Activated T-helper 1 cell treated with anti-CD3 and anti-CD28 coated beads, Interleukin-12 subunit alpha, Interleukin-12 subunit beta, Interleukin-2, Interleukin-4 antibody, amounts not matched to agents 30 ng/mL and 10 ng/mL and 1 ng/mL, durations not matched to agents 14 hours and 24 hours and 36 hours (primary cell): ENCODE measurements at regions not wholly inside any gene's neighbourhood (a gene's known extent, or its start where the extent isn't known, plus 50 kb on each side); places are given as distances from the start of the nearest gene placed in this dataset.
"Not testable (repeated sequence)": the region's sequence is repeated elsewhere in the genome, so short reads cannot be mapped to it uniquely, and the experiment has no call there.

Experiments used
- DNase-seq: peaks from one replicate; pipeline ENCODE4 v3.0.0; 2021; ENCODE audit warnings: low spot score
- H3K27ac Mint-ChIP-seq: one replicate; pipeline ENCODE4 v1.8.0; 2021; ENCODE audit warnings: mild to moderate bottlenecking, mixed read lengths
- H3K27me3 Mint-ChIP-seq: one replicate; pipeline ENCODE4 v1.8.0; 2022; ENCODE audit warnings: mild to moderate bottlenecking, moderate library complexity, mixed read lengths; ENCODE audit not compliant: insufficient read depth
- H3K36me3 Mint-ChIP-seq: one replicate; pipeline ENCODE4 v1.8.0; 2021; ENCODE audit warnings: low read depth, mixed read lengths
- H3K4me1 Mint-ChIP-seq: one replicate; pipeline ENCODE4 v1.8.0; 2021; ENCODE audit warnings: low read depth, mixed read lengths
- H3K4me3 Mint-ChIP-seq: one replicate; pipeline ENCODE4 v1.8.0; 2021; ENCODE audit warnings: mild to moderate bottlenecking, moderate library complexity, mixed read lengths
- H3K9me3 Mint-ChIP-seq: one replicate; pipeline ENCODE4 v1.8.0; 2021; ENCODE audit warnings: mixed read lengths
- intact Hi-C: fragments of 100-400 bp; cut with micrococcal nuclease; formaldehyde crosslinking; loops from one replicate; pipeline ENCODE4 v1.15.1; 2024

DNA sequence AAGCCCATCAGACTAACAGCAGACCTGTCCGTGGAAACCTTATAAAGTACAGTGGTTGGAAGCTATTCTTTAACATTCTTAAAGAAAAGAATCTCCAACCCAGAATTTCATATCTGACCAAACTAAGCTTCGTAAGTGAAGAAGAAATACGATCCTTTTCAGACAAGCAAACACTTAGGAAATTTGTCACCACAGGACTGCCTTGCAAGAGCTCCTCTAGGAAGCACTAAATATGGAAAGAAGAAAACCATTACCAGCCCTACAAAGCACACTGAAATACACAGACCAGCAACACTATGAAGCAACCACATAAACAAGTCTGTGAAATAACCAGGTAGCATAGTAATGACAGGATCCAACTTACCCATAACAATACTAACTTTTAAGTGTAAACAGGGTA, 177.7 kb upstream of the PRSS1 start:
- DNase-seq: no peak
- Mint-ChIP-seq H3K4me3 (no peak overlapping the region), H3K27me3 (no peaks in the 10 kb centered on the region), H3K4me1 (no peaks in the 10 kb centered on the region), H3K9me3 (no peaks in the 10 kb centered on the region), H3K27ac (no peak overlapping the region), H3K36me3 (no peaks in the 10 kb centered on the region)
- intact Hi-C loops: no loop called here

DNA sequence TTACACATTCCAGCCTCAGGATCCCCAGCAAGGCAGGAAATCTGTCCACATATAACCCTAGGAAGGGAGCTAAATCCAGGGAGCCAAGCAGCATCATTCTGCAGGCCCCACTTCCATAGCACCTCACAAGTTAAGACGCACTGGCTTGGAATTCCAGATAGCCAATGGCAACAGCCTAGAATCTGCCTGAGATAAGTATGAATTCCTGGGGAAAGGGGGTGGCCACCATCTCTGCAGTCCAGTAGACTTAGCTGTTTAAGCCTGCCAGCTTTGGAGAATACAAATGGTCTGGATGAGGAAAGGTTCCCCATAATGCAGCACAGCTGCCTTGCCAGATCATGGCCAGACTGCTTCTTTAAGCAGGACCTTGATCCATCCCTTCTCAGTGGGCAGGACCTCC, 179.4 kb upstream of the PRSS1 start:
- Mint-ChIP-seq H3K27ac (no peak overlapping the region), H3K9me3 (no peaks in the 10 kb centered on the region), H3K27me3 (peaks cover 4% of the 10 kb centered on the region), H3K4me3 (no peak overlapping the region), H3K36me3 (no peaks in the 10 kb centered on the region), H3K4me1 (no peaks in the 10 kb centered on the region)
- intact Hi-C loops: no loop called here
- no peak for DNase-seq

DNA sequence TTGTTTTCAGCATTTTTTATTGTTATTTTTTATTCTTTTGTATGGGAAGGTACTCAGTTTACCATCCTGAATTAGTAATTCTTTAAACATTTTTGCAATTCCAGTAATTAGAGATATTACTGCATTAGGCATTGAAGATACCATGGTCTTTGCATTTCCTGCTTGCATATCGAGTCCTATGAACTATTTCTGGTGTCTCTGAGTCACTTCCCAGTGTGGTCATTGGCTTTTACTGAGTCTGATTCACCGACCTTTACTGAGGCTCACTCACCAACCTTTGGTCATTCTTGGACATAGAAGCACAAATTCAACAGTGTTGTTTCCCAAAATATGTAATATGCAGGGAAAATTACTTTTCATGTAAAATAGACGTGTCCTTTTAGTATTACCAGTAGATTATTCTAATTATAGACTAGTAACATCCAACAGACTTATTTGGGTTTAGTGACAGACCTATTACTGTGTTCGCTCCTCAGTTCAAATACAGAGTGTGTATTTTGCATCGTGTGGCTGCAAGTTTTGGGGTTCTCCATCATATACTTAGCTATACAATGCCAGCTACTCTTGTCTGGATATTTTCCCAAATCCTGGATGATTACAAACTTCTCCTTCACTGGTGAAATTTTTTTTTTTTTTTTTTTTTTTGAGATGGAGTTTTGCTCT, 180.7 kb upstream of the PRSS1 start:
- no peak for DNase-seq
- intact Hi-C loops: no loop called here
- H3K4me1 Mint-ChIP-seq: no peaks in the 10 kb centered on the region
- H3K27ac Mint-ChIP-seq: no peak overlapping the region
- peaks cover 4% of the 10 kb centered on the region for H3K27me3 Mint-ChIP-seq
- H3K9me3 Mint-ChIP-seq: no peaks in the 10 kb centered on the region
- H3K4me3 Mint-ChIP-seq: no peak overlapping the region
- H3K36me3 Mint-ChIP-seq: no peaks in the 10 kb centered on the region

DNA sequence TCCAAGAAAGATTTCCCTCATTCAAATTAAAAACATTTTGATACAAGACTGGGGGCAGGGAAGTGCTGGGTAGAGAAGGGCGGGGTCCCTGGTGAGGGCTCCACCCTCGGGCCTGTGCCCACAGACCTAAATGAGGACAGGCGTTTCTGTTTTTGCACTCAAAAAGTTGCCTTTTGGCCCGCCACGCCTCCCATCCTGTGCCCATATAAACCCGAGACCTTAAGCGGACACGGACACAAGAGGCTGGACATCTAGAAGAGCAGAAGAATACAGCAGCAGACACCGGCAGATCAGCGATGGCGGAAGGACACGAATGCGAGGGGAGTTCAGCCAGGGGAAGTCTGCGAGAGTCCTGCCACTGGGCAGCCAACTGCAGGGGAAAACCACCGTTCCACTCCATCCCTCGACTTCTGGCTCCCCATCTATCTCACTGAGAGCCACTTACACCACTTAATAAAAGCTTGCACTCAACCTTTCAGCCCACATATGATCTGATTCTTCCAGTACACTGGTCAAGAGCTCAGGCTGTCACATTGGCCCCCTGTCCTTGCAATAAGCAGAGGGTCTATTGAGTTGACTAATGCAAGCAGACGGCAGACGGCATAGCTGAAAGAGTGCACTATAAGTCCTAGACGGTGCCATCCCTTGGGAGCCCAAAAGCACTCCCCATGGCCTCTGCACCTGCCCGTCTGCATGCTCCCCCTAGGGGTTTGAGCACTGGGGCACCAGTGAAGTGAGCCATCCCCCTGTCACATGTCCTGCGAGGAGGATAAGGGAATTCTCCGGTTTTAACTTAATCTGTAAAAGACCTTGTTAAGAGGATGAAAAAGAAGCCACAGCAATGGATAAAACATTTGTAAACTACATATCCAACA, 181.8 kb upstream of the PRSS1 start:
- Mint-ChIP-seq H3K27ac (no peak overlapping the region), H3K27me3 (peaks cover 4% of the 10 kb centered on the region), H3K4me1 (no peaks in the 10 kb centered on the region), H3K9me3 (no peaks in the 10 kb centered on the region), H3K4me3 (no peak overlapping the region), H3K36me3 (no peaks in the 10 kb centered on the region)
- DNase-seq: no peak
- intact Hi-C loops: no loop called here

DNA sequence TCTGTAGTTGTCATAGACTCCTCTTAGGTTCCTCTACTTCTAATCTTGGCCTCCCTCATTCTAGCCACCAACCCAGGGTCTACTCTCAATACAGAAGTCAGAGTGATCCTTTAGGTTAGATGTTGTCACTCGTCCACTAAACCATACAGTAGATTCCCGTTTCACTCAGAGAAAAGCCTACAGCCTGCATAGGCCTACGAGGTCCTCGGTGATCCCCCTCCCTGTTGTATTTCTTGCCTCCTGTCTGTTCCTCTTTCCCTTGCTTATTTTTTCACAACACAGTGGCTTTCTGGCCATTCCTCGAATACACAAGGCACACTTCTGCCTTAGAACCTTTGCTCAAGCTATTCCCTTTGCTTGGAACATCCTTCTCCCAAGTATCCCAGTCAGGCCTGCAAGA, 183.0 kb upstream of the PRSS1 start:
- no peak for DNase-seq
- Mint-ChIP-seq H3K27me3 (peaks cover 4% of the 10 kb centered on the region), H3K36me3 (no peaks in the 10 kb centered on the region), H3K9me3 (no peaks in the 10 kb centered on the region), H3K27ac (no peak overlapping the region), H3K4me3 (no peak overlapping the region), H3K4me1 (no peaks in the 10 kb centered on the region)
- intact Hi-C loops: no loop called here

DNA sequence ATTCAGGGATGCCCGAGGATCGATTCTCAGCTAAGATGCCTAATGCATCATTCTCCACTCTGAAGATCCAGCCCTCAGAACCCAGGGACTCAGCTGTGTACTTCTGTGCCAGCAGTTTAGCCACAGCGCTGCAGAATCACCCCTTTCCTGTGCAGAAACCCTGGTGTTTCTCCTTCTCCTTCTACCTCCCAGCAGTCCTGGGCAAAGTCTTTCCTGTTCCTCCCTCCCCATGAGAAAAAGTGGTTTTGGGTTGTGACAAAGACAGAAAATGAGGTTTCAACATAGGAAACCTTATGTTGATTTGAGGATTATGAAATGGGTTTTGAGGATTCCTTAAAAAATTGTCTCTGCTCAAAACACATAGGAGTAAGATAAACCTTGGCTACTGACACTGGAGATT, 185.1 kb upstream of the PRSS1 start:
- H3K27ac Mint-ChIP-seq, H3K4me3 Mint-ChIP-seq, H3K9me3 Mint-ChIP-seq, DNase-seq, intact Hi-C loops, H3K4me1 Mint-ChIP-seq, H3K36me3 Mint-ChIP-seq, H3K27me3 Mint-ChIP-seq: not testable (repeated sequence)

DNA sequence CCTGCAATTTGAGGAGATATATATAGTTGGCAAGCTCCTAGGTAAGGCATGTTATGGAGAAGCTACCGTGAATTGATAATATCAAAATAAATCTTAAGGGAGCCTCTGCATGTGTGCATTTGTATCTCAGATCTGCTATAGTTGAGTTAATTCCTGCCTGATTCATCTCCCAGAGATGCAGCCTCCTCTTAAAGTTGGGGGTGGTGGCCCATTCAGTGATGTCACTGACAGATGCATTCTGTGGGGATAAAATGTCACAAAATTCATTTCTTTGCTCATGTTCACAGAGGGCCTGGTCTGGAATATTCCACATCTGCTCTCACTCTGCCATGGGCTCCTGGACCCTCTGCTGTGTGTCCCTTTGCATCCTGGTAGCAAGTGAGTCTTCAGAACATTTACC, 185.8 kb upstream of the PRSS1 start:
- intact Hi-C loops: no loop called here
- Mint-ChIP-seq H3K4me3 (peak overlapping the region; percentile 25), H3K4me1 (no peaks in the 10 kb centered on the region)

DNA sequence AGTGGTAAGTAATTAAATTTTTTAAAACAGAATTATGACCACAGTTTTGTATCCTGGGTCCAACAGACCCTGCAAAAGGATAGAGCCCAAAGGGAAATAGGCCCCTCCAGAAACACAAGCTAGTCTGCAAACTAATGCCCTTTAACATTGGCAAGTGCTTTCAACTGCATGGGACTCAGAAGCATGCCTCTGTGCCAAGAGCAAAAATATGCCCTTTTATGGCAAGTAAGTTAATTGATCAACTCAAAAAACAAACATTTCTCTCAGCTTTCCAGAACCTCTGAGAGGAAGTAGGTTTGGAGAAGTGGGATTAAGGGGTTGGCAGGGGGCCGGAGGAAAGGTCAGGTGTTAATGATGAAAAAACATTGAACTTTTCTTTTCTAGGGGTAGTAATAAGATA, 186.6 kb upstream of the PRSS1 start:
- H3K4me1 Mint-ChIP-seq: peaks cover 8% of the 10 kb centered on the region
- no peaks in the 10 kb centered on the region for H3K36me3 Mint-ChIP-seq
- no peaks in the 10 kb centered on the region for H3K9me3 Mint-ChIP-seq

More for the DNA sequence above, 185.8 kb upstream of the PRSS1 start:
- no peak overlapping the region for H3K27ac Mint-ChIP-seq
- no peaks in the 10 kb centered on the region for H3K36me3 Mint-ChIP-seq
- no peak for DNase-seq
- no peaks in the 10 kb centered on the region for H3K9me3 Mint-ChIP-seq
- peaks cover 4% of the 10 kb centered on the region for H3K27me3 Mint-ChIP-seq

DNA sequence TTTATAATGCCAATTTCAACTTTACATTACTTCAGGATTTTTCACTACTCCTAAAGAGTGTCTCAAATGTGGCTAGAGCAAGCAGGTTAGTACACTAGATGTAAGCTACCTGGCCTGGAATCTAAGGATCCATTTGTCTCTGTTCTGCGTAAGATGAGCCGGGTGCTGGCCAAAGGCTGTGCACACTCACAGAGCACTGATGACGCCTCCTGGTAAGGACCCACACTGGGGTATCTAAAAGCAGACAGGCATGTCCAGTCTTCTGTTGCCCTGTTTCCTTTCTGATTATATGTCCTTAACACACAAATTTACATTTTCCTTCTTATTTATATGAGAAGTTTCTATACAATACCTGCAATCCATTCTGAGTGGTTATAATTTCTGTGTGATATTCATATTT, 187.9 kb upstream of the PRSS1 start:
- DNase-seq, H3K27ac Mint-ChIP-seq, intact Hi-C loops, H3K27me3 Mint-ChIP-seq, H3K9me3 Mint-ChIP-seq, H3K4me3 Mint-ChIP-seq, H3K36me3 Mint-ChIP-seq: not testable (repeated sequence)
- peaks cover 14% of the 10 kb centered on the region for H3K4me1 Mint-ChIP-seq

More for the DNA sequence above, 186.6 kb upstream of the PRSS1 start:
- Mint-ChIP-seq H3K27ac (no peak overlapping the region), H3K4me3 (no peak overlapping the region), H3K27me3 (peaks cover 7% of the 10 kb centered on the region)
- intact Hi-C loops: no loop called here
- no peak for DNase-seq

DNA sequence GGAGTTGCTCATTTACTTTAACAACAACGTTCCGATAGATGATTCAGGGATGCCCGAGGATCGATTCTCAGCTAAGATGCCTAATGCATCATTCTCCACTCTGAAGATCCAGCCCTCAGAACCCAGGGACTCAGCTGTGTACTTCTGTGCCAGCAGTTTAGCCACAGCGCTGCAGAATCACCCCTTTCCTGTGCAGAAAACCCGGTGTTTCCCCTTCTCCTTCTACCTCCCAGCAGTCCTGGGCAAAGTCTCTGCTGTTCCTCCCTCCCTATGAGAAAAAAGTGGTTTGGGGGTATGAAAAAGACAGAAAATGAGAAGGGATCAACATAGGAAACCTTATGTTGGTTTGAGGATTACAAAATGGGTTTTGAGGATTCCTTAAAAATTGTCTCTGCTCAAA, 188.5 kb upstream of the PRSS1 start:
- DNase-seq, H3K27me3 Mint-ChIP-seq, H3K36me3 Mint-ChIP-seq, intact Hi-C loops, H3K9me3 Mint-ChIP-seq: not testable (repeated sequence)
- Mint-ChIP-seq H3K4me3 (peak overlapping the region; percentile 11), H3K4me1 (peaks cover 19% of the 10 kb centered on the region), H3K27ac (peak overlapping the region; percentile 18)

DNA sequence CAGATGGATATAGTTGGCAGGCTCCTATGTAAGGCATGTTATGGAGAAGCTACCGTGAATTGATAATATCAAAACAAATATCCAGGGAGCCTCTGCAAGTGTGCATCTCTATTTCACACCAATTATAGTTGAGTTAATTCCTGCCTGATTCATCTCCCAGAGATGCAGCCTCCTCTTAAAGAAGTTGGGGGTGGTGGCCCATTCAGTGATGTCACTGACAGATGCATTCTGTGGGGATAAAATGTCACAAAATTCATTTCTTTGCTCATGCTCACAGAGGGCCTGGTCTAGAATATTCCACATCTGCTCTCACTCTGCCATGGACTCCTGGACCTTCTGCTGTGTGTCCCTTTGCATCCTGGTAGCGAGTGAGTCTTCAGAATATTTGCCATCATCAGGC, 189.1 kb upstream of the PRSS1 start:
- H3K27ac Mint-ChIP-seq: no peak overlapping the region
- peaks cover 5% of the 10 kb centered on the region for H3K27me3 Mint-ChIP-seq
- H3K9me3 Mint-ChIP-seq: no peaks in the 10 kb centered on the region
- intact Hi-C loops: no loop called here
- H3K36me3 Mint-ChIP-seq: no peaks in the 10 kb centered on the region
- peaks cover 19% of the 10 kb centered on the region for H3K4me1 Mint-ChIP-seq
- no peak for DNase-seq
- H3K4me3 Mint-ChIP-seq: peak overlapping the region; percentile 11

DNA sequence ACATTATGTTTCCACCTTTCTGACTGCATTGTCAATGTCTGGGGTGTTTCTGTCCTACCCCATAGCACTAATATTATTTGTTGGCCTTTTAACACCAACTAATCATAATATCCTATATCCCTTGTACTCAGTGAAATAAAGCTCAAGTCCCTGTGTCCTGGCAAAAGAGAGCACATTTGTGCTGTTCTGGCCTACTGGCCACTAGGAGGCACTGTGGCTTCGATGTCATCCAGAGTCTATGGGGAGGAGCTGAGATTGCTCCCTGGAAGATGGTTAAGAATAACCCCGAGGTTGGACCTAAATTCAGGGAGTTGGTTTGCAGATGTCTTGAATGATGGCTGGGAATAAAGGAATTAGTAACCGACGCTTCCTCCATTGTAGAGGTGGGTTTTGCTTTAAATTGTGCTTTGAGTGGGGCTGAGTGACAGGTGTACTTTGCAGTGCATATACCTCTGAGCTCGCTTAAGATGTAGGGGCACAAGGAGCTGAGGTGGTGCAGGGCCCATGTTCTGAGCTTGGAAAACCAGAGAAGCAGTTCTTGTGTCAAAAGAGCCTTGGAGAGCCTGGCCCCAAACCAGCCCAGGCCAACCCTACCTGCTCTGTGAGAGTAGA, 191.2 kb upstream of the PRSS1 start:
- Mint-ChIP-seq H3K4me3 (peak overlapping the region; percentile 78), H3K27ac (peak overlapping the region; percentile 35), H3K9me3 (no peaks in the 10 kb centered on the region), H3K27me3 (peaks cover 2% of the 10 kb centered on the region), H3K4me1 (peaks cover 30% of the 10 kb centered on the region), H3K36me3 (no peaks in the 10 kb centered on the region)
- peak; percentile 29 for DNase-seq
- intact Hi-C loops: loop anchor here (1.0 kb wide), 4 partner anchors 23 to 251 kb away; no protein-coding TSS in a partner anchor

DNA sequence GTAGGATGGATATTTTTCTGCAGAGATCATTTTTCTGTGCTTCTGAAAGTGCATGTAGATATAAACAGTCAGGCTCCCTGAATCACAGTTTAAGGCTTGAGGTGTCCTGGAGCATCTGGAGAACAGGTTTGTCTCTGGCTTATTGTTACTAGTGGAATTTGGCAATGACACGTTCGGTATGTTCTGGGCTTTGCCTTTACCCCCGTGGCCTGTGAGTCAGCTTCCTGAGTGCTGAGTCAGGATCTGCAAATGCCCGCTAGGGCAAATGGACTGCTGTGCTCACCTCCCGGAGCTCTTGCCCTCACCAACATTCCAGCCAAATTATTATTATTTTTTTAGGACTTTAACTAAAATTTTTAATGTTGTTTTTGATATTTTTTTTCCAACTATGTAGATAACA, 192.5 kb upstream of the PRSS1 start:
- no peaks in the 10 kb centered on the region for H3K9me3 Mint-ChIP-seq
- H3K36me3 Mint-ChIP-seq: no peaks in the 10 kb centered on the region
- peaks cover 2% of the 10 kb centered on the region for H3K27me3 Mint-ChIP-seq
- intact Hi-C loops: no loop called here
- peaks cover 30% of the 10 kb centered on the region for H3K4me1 Mint-ChIP-seq
- H3K4me3 Mint-ChIP-seq: no peak overlapping the region
- no peak overlapping the region for H3K27ac Mint-ChIP-seq
- DNase-seq: no peak
